BJ (cell line): ENCODE measurements at regions not wholly inside any gene's neighbourhood (a gene's known extent, or its start where the extent isn't known, plus 50 kb on each side); places are given as distances from the start of the nearest gene placed in this dataset.

Source experiments
- CTCF ChIA-PET: fragments of 350-600 bp; formaldehyde crosslinking; extraction: SDS; loops from one replicate; lab custom pipeline; 2021; ENCODE audit warnings: antibody characterized with exemption, inconsistent platforms; lab: Yijun Ruan, JAX
- POLR2A ChIA-PET: fragments of 300-600 bp; sonication (Branson Sonifier 250); formaldehyde crosslinking; extraction: SDS; loops from one replicate; lab custom pipeline; 2021; ENCODE audit warnings: antibody characterized with exemption; lab: Charles Lee
- DNase-seq: peaks from one replicate; pipeline ENCODE4 v3.0.0-alpha.2; 2011; ENCODE audit warnings: low read depth
- H3K27me3 ChIP-seq: 2 replicates; pipeline ENCODE4 v1.6.0; 2011; ENCODE audit warnings: low read length; ENCODE audit not compliant: control insufficient read depth, insufficient read depth
- H3K36me3 ChIP-seq: 2 replicates; pipeline ENCODE4 v1.5.1; 2011; ENCODE audit warnings: low read length; ENCODE audit not compliant: control insufficient read depth, insufficient read depth
- H3K4me3 ChIP-seq: 2 replicates; pipeline ENCODE4 v1.5.1; 2011; ENCODE audit warnings: low read depth, mild to moderate bottlenecking, control low read depth, low read length
- CTCF ChIP-seq: IDR thresholded peaks from 2 replicates; pipeline ENCODE4 v1.5.1; 2011; ENCODE audit warnings: low read depth, mild to moderate bottlenecking, control low read depth, inconsistent platforms, low read length, moderate library complexity; ENCODE audit not compliant: insufficient read depth

GRCh38 chr12:114976959-114977358, 293.0 kb upstream of the TBX3 start:
- ChIA-PET POLR2A (no interaction called here), CTCF (no interaction called here)
- TF ChIP-seq CTCF: no peak
- Histone ChIP-seq H3K27me3 (no peaks in the 10 kb centered on the region), H3K36me3 (no peaks in the 10 kb centered on the region), H3K4me3 (no peak overlapping the region)
- no peak for DNase-seq

- Histone ChIP-seq H3K4me3 (no peak overlapping the region), H3K27me3 (no peaks in the 10 kb centered on the region), H3K36me3 (no peaks in the 10 kb centered on the region)
- POLR2A ChIA-PET: no interaction called here
- CTCF ChIA-PET: no interaction called here
- no peak for TF ChIP-seq CTCF
- DNase-seq: no peak
These were observed 292.4 kb upstream of the TBX3 start for GRCh38 chr12:114976372-114976771.

- no peak overlapping the region for H3K4me3 ChIP-seq
- no peaks in the 10 kb centered on the region for H3K36me3 ChIP-seq
- no peaks in the 10 kb centered on the region for H3K27me3 ChIP-seq
- ChIA-PET CTCF (interaction anchor here (0.6 to 0.7 kb wide), 2 partner anchors 12 to 31 kb away, joined by 3 read pairs; no protein-coding TSS in a partner anchor), POLR2A (no interaction called here)
- no peak for TF ChIP-seq CTCF
- no peak for DNase-seq
These were observed 291.8 kb upstream of the TBX3 start for GRCh38 chr12:114975640-114976310.

GRCh38 chr12:114974826-114975639, 291.1 kb upstream of the TBX3 start:
- no peak for TF ChIP-seq CTCF
- H3K27me3 ChIP-seq: no peaks in the 10 kb centered on the region
- no peaks in the 10 kb centered on the region for H3K36me3 ChIP-seq
- POLR2A ChIA-PET: no interaction called here
- CTCF ChIA-PET: interaction anchor here (0.6 to 0.7 kb wide), 2 partner anchors 11 to 32 kb away, joined by 3 read pairs; no protein-coding TSS in a partner anchor
- H3K4me3 ChIP-seq: no peak overlapping the region
- no peak for DNase-seq

- no peaks in the 10 kb centered on the region for H3K36me3 ChIP-seq
- CTCF ChIA-PET: no interaction called here
- POLR2A ChIA-PET: no interaction called here
These were observed 290.4 kb upstream of the TBX3 start for GRCh38 chr12:114974333-114974732.

More at GRCh38 chr12:114974333-114974732, 290.4 kb upstream of the TBX3 start:
- H3K4me3 ChIP-seq: no peak overlapping the region
- no peak for TF ChIP-seq CTCF
- no peaks in the 10 kb centered on the region for H3K27me3 ChIP-seq
- no peak for DNase-seq
